Peyer's patch (tissue), 4 donors: ENCODE measurements at regions not wholly inside any gene's neighbourhood (a gene's known extent, or its start where the extent isn't known, plus 50 kb on each side); places are given as distances from the start of the nearest gene placed in this dataset.

Experiments
- DNase-seq, 3 donors: peaks; one replicate each; pipeline ENCODE4 v3.0.0-alpha.2; 2017 to 2019
- H3K27ac ChIP-seq, 4 donors: fragments of 200-600 bp; sonication (generic); one replicate each; pipeline ENCODE4 v1.5.1; 2016 to 2019
- H3K27me3 ChIP-seq, 2 donors: fragments of 200-600 bp; sonication (generic); one replicate each; pipeline ENCODE4 v1.5.1; 2019
- H3K36me3 ChIP-seq, 3 donors: fragments of 200-600 bp; sonication (generic); one replicate each; pipeline ENCODE4 v1.5.1; 2016 to 2019
- H3K4me1 ChIP-seq, 4 donors: fragments of 200-600 bp; sonication (generic); one replicate each; pipeline ENCODE4 v1.5.1; 2016 to 2019
- H3K4me3 ChIP-seq, 4 donors: fragments of 200-600 bp; sonication (generic); 1 replicate in 3 of 4; 2 replicates in 1 of 4; pipeline ENCODE4 v1.5.1; 2016 to 2019; ENCODE audit warnings: mild to moderate bottlenecking in 1 of 4
- H3K9me3 ChIP-seq, 4 donors: fragments of 200-600 bp; sonication (generic); one replicate each; pipeline ENCODE4 v1.5.1; 2016 to 2019; ENCODE audit warnings: mild to moderate bottlenecking in 1 of 4
- CTCF ChIP-seq, 6 experiments: fragments of 450-650 bp in 4 of 6; fragments of 200-600 bp in 2 of 6; sonication (generic) in 1 of 6; IDR thresholded peaks; one replicate each; pipeline ENCODE4 v1.5.1; 2017 to 2019; ENCODE audit warnings: antibody characterized with exemption in 6 of 6, mild to moderate bottlenecking in 3 of 6, moderate library complexity in 1 of 6
- POLR2A ChIP-seq, 2 donors: fragments of 450-650 bp; IDR thresholded peaks; one replicate each; pipeline ENCODE4 v1.5.1; 2017; ENCODE audit warnings: antibody characterized with exemption in 2 of 2, mild to moderate bottlenecking in 2 of 2, moderate library complexity in 2 of 2

GRCh38 chr13:74784959-74785358, 650.8 kb upstream of the KLF12 start:
- Histone ChIP-seq H3K4me1 (no peaks in the 10 kb centered on the region), H3K27ac (no peak overlapping the region), H3K9me3 (no peaks in the 10 kb centered on the region), H3K36me3 (no peaks in the 10 kb centered on the region), H3K27me3 (no peaks in the 10 kb centered on the region), H3K4me3 (no peak overlapping the region)
- no peak for DNase-seq
- TF ChIP-seq POLR2A (IDR thresholded peaks at IDR 0.05), result no peak
- no peak for TF ChIP-seq CTCF (IDR thresholded peaks at IDR 0.05)

GRCh38 chr13:74778946-74779345, 644.7 kb upstream of the KLF12 start:
- DNase-seq, result no peak
- no peaks in the 10 kb centered on the region for H3K36me3 ChIP-seq
- H3K4me1 ChIP-seq, result no peaks in the 10 kb centered on the region
- no peak overlapping the region for H3K27ac ChIP-seq
- no peaks in the 10 kb centered on the region for H3K9me3 ChIP-seq
- TF ChIP-seq POLR2A (IDR thresholded peaks at IDR 0.05), result no peak
- TF ChIP-seq CTCF (IDR thresholded peaks at IDR 0.05), result no peak
- H3K27me3 ChIP-seq, result no peaks in the 10 kb centered on the region
- no peak overlapping the region for H3K4me3 ChIP-seq

GRCh38 chr13:74778087-74778486, 643.9 kb upstream of the KLF12 start:
- Histone ChIP-seq H3K4me1 (no peaks in the 10 kb centered on the region), H3K36me3 (no peaks in the 10 kb centered on the region), H3K4me3 (no peak overlapping the region), H3K9me3 (no peaks in the 10 kb centered on the region), H3K27me3 (no peaks in the 10 kb centered on the region), H3K27ac (no peak overlapping the region)
- DNase-seq, result no peak
- no peak for TF ChIP-seq CTCF (IDR thresholded peaks at IDR 0.05)
- no peak for TF ChIP-seq POLR2A (IDR thresholded peaks at IDR 0.05)

- no peaks in the 10 kb centered on the region for H3K36me3 ChIP-seq
- DNase-seq, result no peak
- no peaks in the 10 kb centered on the region for H3K9me3 ChIP-seq
- TF ChIP-seq CTCF (IDR thresholded peaks at IDR 0.05), result no peak
- no peak for TF ChIP-seq POLR2A (IDR thresholded peaks at IDR 0.05)
- no peaks in the 10 kb centered on the region for H3K27me3 ChIP-seq
- no peak overlapping the region for H3K4me3 ChIP-seq
- no peaks in the 10 kb centered on the region for H3K4me1 ChIP-seq
- H3K27ac ChIP-seq, result no peak overlapping the region
Observed at GRCh38 chr13:74774264-74774663, 640.1 kb upstream of the KLF12 start.

GRCh38 chr13:74773248-74773647, 639.0 kb upstream of the KLF12 start:
- TF ChIP-seq POLR2A (IDR thresholded peaks at IDR 0.05), result no peak
- TF ChIP-seq CTCF (IDR thresholded peaks at IDR 0.05), result no peak
- H3K4me3 ChIP-seq, result no peak overlapping the region
- H3K27ac ChIP-seq, result no peak overlapping the region
- no peaks in the 10 kb centered on the region for H3K4me1 ChIP-seq
- no peak for DNase-seq
- H3K36me3 ChIP-seq, result no peaks in the 10 kb centered on the region
- no peaks in the 10 kb centered on the region for H3K9me3 ChIP-seq
- no peaks in the 10 kb centered on the region for H3K27me3 ChIP-seq

- Histone ChIP-seq H3K4me3 (no peak overlapping the region), H3K4me1 (no peaks in the 10 kb centered on the region), H3K27ac (no peak overlapping the region), H3K36me3 (no peaks in the 10 kb centered on the region), H3K27me3 (no peaks in the 10 kb centered on the region), H3K9me3 (no peaks in the 10 kb centered on the region)
- no peak for TF ChIP-seq CTCF (IDR thresholded peaks at IDR 0.05)
- TF ChIP-seq POLR2A (IDR thresholded peaks at IDR 0.05), result no peak
- no peak for DNase-seq
Observed at GRCh38 chr13:74771964-74772363, 637.8 kb upstream of the KLF12 start.
